Neuronal stem cell (in vitro differentiated cells): ENCODE measurements at regions not wholly inside any gene's neighbourhood (a gene's known extent, or its start where the extent isn't known, plus 50 kb on each side); places are given as distances from the start of the nearest gene placed in this dataset.
A peak's percentile ranks its signal among the peaks of the same experiment; 100 is the strongest.

Experiments used
- DNase-seq: peaks from one replicate; pipeline ENCODE4 v3.0.0-alpha.2; 2013; ENCODE audit warnings: low spot score
- H2AFZ ChIP-seq: one replicate; pipeline ENCODE4 v1.6.1; 2013; ENCODE audit warnings: mild to moderate bottlenecking, low read length, inconsistent platforms
- H2AK5ac ChIP-seq: 2 replicates; pipeline ENCODE4 v1.6.1; 2013; ENCODE audit warnings: low read depth, mild to moderate bottlenecking, inconsistent platforms, low read length, moderate library complexity, mixed read lengths
- H2BK120ac ChIP-seq: 2 replicates; pipeline ENCODE4 v1.6.1; 2013; ENCODE audit warnings: low read depth, mild to moderate bottlenecking, inconsistent platforms, low read length, moderate library complexity, mixed read lengths
- H2BK12ac ChIP-seq: one replicate; pipeline ENCODE4 v1.6.1; 2013; ENCODE audit warnings: low read length, inconsistent platforms
- H2BK15ac ChIP-seq: 2 replicates; pipeline ENCODE4 v1.6.1; 2013; ENCODE audit warnings: mild to moderate bottlenecking, low read length, inconsistent platforms, mixed read lengths
- H2BK5ac ChIP-seq: one replicate; pipeline ENCODE4 v1.6.1; 2013; ENCODE audit warnings: inconsistent platforms, mild to moderate bottlenecking, low read length, moderate library complexity
- H3K14ac ChIP-seq: one replicate; pipeline ENCODE4 v1.6.1; 2013; ENCODE audit warnings: low read length, inconsistent platforms
- H3K18ac ChIP-seq: 2 replicates; pipeline ENCODE4 v1.6.1; 2013; ENCODE audit warnings: low read length, inconsistent platforms
- H3K23ac ChIP-seq: 2 replicates; pipeline ENCODE4 v1.6.1; 2013; ENCODE audit warnings: low read depth, mild to moderate bottlenecking, mixed read lengths, low read length, inconsistent platforms; ENCODE audit not compliant: poor library complexity
- H3K27ac ChIP-seq: replicated peaks from 3 replicates; pipeline ENCODE4 v1.5.1; 2013; ENCODE audit warnings: low read length, inconsistent platforms
- H3K27me3 ChIP-seq, 3 experiments: 2 replicates each; pipeline ENCODE4 v1.6.1; 2013; ENCODE audit warnings: low read length in 3 of 3, mild to moderate bottlenecking in 2 of 3, inconsistent platforms in 1 of 3, low read depth in 1 of 3, mixed read lengths in 1 of 3, moderate library complexity in 1 of 3; ENCODE audit not compliant: control insufficient read depth in 3 of 3, insufficient read depth in 3 of 3
- H3K36me3 ChIP-seq, 2 donors: replicated peaks in 1 of 2; 2 replicates each; pipeline ENCODE4 v1.6.1; 2013; ENCODE audit warnings: low read length in 2 of 2; ENCODE audit not compliant: control insufficient read depth in 2 of 2, insufficient read depth in 2 of 2
- H3K4ac ChIP-seq: 2 replicates; pipeline ENCODE4 v1.6.1; 2013; ENCODE audit warnings: inconsistent platforms, mild to moderate bottlenecking, low read length, moderate library complexity
- H3K4me1 ChIP-seq, 2 donors: 1 replicate in 1 of 2; 2 replicates in 1 of 2; pipeline ENCODE4 v1.6.1; 2013; ENCODE audit warnings: low read length in 2 of 2, low read depth in 1 of 2; ENCODE audit not compliant: control insufficient read depth in 2 of 2, insufficient read depth in 1 of 2
- H3K4me2 ChIP-seq: one replicate; pipeline ENCODE4 v1.6.1; 2013; ENCODE audit warnings: mild to moderate bottlenecking, low read length, inconsistent platforms; ENCODE audit not compliant: insufficient read depth, poor library complexity, severe bottlenecking
- H3K4me3 ChIP-seq, 2 donors: 2 replicates each; pipeline ENCODE4 v1.5.1; 2013; ENCODE audit warnings: low read length in 2 of 2, mild to moderate bottlenecking in 2 of 2, inconsistent platforms in 1 of 2, moderate library complexity in 1 of 2
- H3K79me1 ChIP-seq: one replicate; pipeline ENCODE4 v1.6.1; 2013; ENCODE audit warnings: low read depth, mild to moderate bottlenecking, inconsistent platforms, low read length, moderate library complexity
- H3K9ac ChIP-seq: one replicate; pipeline ENCODE4 v1.6.1; 2013; ENCODE audit warnings: mild to moderate bottlenecking, low read depth, low read length, inconsistent platforms; ENCODE audit not compliant: poor library complexity
- H3K9me3 ChIP-seq, 2 donors: replicated peaks in 1 of 2; 2 replicates each; pipeline versions ENCODE3 to v1.6.1; 2013; ENCODE audit warnings: low read length in 2 of 2, mild to moderate bottlenecking in 2 of 2, inconsistent platforms in 1 of 2, low read depth in 1 of 2, mixed read lengths in 1 of 2, moderate library complexity in 1 of 2; ENCODE audit not compliant: control insufficient read depth in 2 of 2, insufficient read depth in 1 of 2
- H4K8ac ChIP-seq: one replicate; pipeline ENCODE4 v1.6.1; 2013; ENCODE audit warnings: low read depth, mild to moderate bottlenecking, inconsistent platforms, low read length, moderate library complexity
- H4K91ac ChIP-seq: one replicate; pipeline ENCODE4 v1.6.1; 2013; ENCODE audit warnings: low read length, low read depth, mild to moderate bottlenecking, inconsistent platforms; ENCODE audit not compliant: poor library complexity
- WGBS, 2 donors: extraction: QIAGEN DNeasy Blood & Tissue Kit; methylation state at CpG; one replicate each; pipeline ENCODE4 v1.1.7; 2013; ENCODE audit warnings: missing lambda C conversion rate in 2 of 2, mixed read lengths in 1 of 2; ENCODE audit not compliant: insufficient read length in 2 of 2, insufficient replicate concordance in 1 of 2; ENCODE audit errors: extremely low coverage in 2 of 2; 5-methylcytosine and 5-hydroxymethylcytosine counted together

- Histone ChIP-seq H2BK120ac (no peak overlapping the region), H3K18ac (no peak overlapping the region), H4K8ac (no peak overlapping the region), H2BK15ac (no peak overlapping the region), H2AFZ (no peak overlapping the region), H3K27me3 (no peaks in the 10 kb centered on the region), H2AK5ac (no peak overlapping the region), H3K4ac (no peak overlapping the region), H3K79me1 (no peaks in the 10 kb centered on the region), H3K23ac (no peak overlapping the region), H4K91ac (no peak overlapping the region), H3K4me1 (no peaks in the 10 kb centered on the region), H3K9me3 (no peaks in the 10 kb centered on the region), H2BK12ac (no peak overlapping the region), H3K4me3 (no peak overlapping the region), H3K4me2 (no peak overlapping the region), H3K9ac (no peak overlapping the region), H3K14ac (no peak overlapping the region), H3K36me3 (no peaks in the 10 kb centered on the region), H2BK5ac (no peak overlapping the region), H3K27ac (no peak overlapping the region)
- no peak for DNase-seq
- no CpG with 5 or more reads among the region's 2 CpGs for WGBS, 2 donors
Measured at GRCh38 chr11:127424661-127425060, 424.1 kb upstream of the KIRREL3 start.

DNA sequence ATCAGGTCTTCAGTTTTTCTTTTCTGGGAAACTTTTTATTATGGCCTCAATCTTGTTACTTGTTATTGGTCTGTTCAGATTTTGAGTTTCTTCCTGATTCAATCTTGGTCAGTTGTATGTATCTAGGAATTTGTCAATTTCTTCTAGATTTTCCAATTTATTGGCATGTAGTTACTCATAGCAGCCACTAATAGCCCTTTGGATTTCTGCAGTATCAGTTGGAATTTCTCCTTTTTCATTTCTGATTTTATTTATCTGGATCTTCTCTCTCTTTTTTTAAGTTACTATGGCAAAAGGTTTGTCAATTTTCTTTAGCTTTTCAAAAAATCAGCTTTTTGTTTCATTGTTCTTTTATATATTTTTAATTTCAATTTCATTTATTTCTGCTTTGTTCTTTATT, 419.6 kb upstream of the KIRREL3 start:
- no peak overlapping the region for H2BK12ac ChIP-seq
- H3K36me3 ChIP-seq = no peaks in the 10 kb centered on the region
- H3K9me3 ChIP-seq = no peaks in the 10 kb centered on the region
- H2BK120ac ChIP-seq = no peak overlapping the region
- no peak overlapping the region for H3K14ac ChIP-seq
- H3K79me1 ChIP-seq = no peaks in the 10 kb centered on the region
- H3K4ac ChIP-seq = no peak overlapping the region
- H3K4me1 ChIP-seq = no peaks in the 10 kb centered on the region
- H2AFZ ChIP-seq = no peak overlapping the region
- H3K27me3 ChIP-seq = no peaks in the 10 kb centered on the region
- no peak overlapping the region for H3K9ac ChIP-seq
- H3K4me3 ChIP-seq = no peak overlapping the region
- H2BK5ac ChIP-seq = no peak overlapping the region
- DNase-seq = no peak
- no peak overlapping the region for H4K8ac ChIP-seq
- H4K91ac ChIP-seq = no peak overlapping the region
- no peak overlapping the region for H3K27ac ChIP-seq
- no peak overlapping the region for H3K4me2 ChIP-seq
- H2AK5ac ChIP-seq = no peak overlapping the region
- no peak overlapping the region for H2BK15ac ChIP-seq
- no peak overlapping the region for H3K18ac ChIP-seq
- no peak overlapping the region for H3K23ac ChIP-seq

DNA sequence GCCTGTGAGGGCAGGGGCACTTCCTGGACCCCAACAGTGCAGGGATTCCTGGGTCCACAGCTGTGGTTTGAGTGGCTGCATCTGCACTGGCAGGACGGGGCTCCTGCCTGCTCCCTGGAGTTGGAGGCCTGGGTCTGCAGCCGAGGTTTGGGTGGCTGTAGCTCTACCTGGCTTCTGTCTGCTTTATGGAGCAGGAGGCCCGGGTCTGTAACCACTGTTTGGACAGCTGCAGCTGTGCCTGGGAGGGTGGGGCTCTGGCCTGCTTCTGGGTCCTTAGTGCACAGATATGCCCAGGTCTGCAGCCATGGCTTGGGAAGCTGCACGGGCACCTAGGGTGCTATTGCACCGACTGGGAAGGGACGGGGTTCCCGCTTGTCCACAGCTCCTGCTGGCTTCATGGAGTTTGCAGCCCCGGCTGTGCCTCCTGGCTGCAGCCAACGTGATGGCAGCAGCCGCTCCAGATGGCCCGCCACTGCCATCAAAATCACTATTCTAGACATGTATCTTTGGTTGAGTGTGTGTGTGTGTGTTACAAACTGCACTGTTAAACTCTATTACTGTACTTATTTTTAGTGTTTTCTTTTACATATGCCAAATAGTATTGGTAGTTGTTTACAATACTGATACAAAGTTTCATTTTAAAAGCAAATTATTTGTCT, 412.3 kb upstream of the KIRREL3 start:
- Histone ChIP-seq H3K4me1 (no peaks in the 10 kb centered on the region), H3K27ac (no peak overlapping the region), H3K4ac (no peak overlapping the region), H4K91ac (no peak overlapping the region), H3K79me1 (peaks cover 3% of the 10 kb centered on the region), H2AFZ (no peak overlapping the region), H2BK5ac (no peak overlapping the region), H3K4me3 (no peak overlapping the region), H2BK12ac (peak overlapping the region; percentile 75), H3K18ac (peak overlapping the region; percentile 67), H2BK15ac (peak overlapping the region; percentile 33), H3K36me3 (no peaks in the 10 kb centered on the region), H4K8ac (no peak overlapping the region), H3K9me3 (peaks cover 0 to 2% of the 10 kb centered on the region in 2 donors), H2AK5ac (no peak overlapping the region), H3K14ac (no peak overlapping the region), H3K4me2 (no peak overlapping the region), H3K9ac (no peak overlapping the region), H2BK120ac (no peak overlapping the region), H3K23ac (peak overlapping the region; percentile 57), H3K27me3 (no peaks in the 10 kb centered on the region)
- DNase-seq = no peak
- no CpG with 5 or more reads among the region's 11 CpGs for WGBS, 2 donors

- Histone ChIP-seq H3K9ac (no peak overlapping the region), H3K4me2 (no peak overlapping the region)
- WGBS, 2 donors = no CpG with 5 or more reads among the region's 8 CpGs
Measured at GRCh38 chr11:127412234-127412633, 411.7 kb upstream of the KIRREL3 start.

More at GRCh38 chr11:127412234-127412633, 411.7 kb upstream of the KIRREL3 start:
- Histone ChIP-seq H4K8ac (peak overlapping the region; percentile 23), H2BK12ac (peak overlapping the region; percentile 75), H2BK5ac (no peak overlapping the region), H3K79me1 (peaks cover 3% of the 10 kb centered on the region), H3K27ac (no peak overlapping the region), H3K4me3 (no peak overlapping the region), H3K14ac (no peak overlapping the region), H2AFZ (no peak overlapping the region), H3K4ac (no peak overlapping the region), H2BK120ac (no peak overlapping the region), H3K23ac (peak overlapping the region; percentile 57), H3K9me3 (peaks cover 0 to 2% of the 10 kb centered on the region in 2 donors), H4K91ac (no peak overlapping the region), H3K4me1 (no peaks in the 10 kb centered on the region), H3K18ac (no peak overlapping the region), H2BK15ac (peak overlapping the region; percentile 33), H2AK5ac (peak overlapping the region; percentile 81), H3K36me3 (no peaks in the 10 kb centered on the region), H3K27me3 (no peaks in the 10 kb centered on the region)
- no peak for DNase-seq
